SJCRH30 (cell line): ENCODE measurements at regions not wholly inside any gene's neighbourhood (a gene's known extent, or its start where the extent isn't known, plus 50 kb on each side); places are given as distances from the start of the nearest gene placed in this dataset.

Experiments
- DNase-seq, 2 experiments: peaks; one replicate each; pipeline ENCODE4 v3.0.0-alpha.2; 2015 to 2020
- H3K27ac ChIP-seq: fragments of 250-450 bp; sonication (Bioruptor Pico); 2 replicates; pipeline ENCODE4 v1.5.1; 2020; ENCODE audit warnings: mild to moderate bottlenecking, moderate library complexity
- H3K27me3 ChIP-seq: fragments of 250-450 bp; sonication (Bioruptor Pico); 2 replicates; pipeline ENCODE4 v1.5.1; 2020; ENCODE audit warnings: mild to moderate bottlenecking, moderate library complexity
- H3K36me3 ChIP-seq: fragments of 250-450 bp; sonication (Bioruptor Pico); 2 replicates; pipeline ENCODE4 v1.5.1; 2020; ENCODE audit warnings: mild to moderate bottlenecking, moderate library complexity
- H3K4me1 ChIP-seq: fragments of 250-450 bp; sonication (Bioruptor Pico); 2 replicates; pipeline ENCODE4 v1.5.1; 2020; ENCODE audit warnings: mild to moderate bottlenecking, moderate library complexity
- H3K4me3 ChIP-seq: fragments of 250-450 bp; sonication (Bioruptor Pico); 2 replicates; pipeline ENCODE4 v1.5.1; 2020; ENCODE audit warnings: mild to moderate bottlenecking, moderate library complexity
- H3K9me3 ChIP-seq: fragments of 250-450 bp; sonication (Bioruptor Pico); replicated peaks from 2 replicates; pipeline ENCODE4 v1.5.1; 2020; ENCODE audit warnings: mild to moderate bottlenecking, moderate library complexity

GRCh38 chr2:136639651-136640050 lies 125.7 kb upstream of the THSD7B start:
- Histone ChIP-seq H3K27me3 (no peaks in the 10 kb centered on the region), H3K9me3 (no peaks in the 10 kb centered on the region; the same call in 1 of the 2 replicates), H3K4me3 (no peak overlapping the region), H3K36me3 (no peaks in the 10 kb centered on the region), H3K27ac (no peak overlapping the region), H3K4me1 (no peaks in the 10 kb centered on the region)
- DNase-seq = no peak

GRCh38 chr2:136638193-136638592 lies 127.2 kb upstream of the THSD7B start:
- Histone ChIP-seq H3K36me3 (no peaks in the 10 kb centered on the region), H3K4me3 (no peak overlapping the region), H3K9me3 (no peaks in the 10 kb centered on the region; the same call in 1 of the 2 replicates), H3K4me1 (no peaks in the 10 kb centered on the region), H3K27ac (no peak overlapping the region), H3K27me3 (no peaks in the 10 kb centered on the region)
- no peak for DNase-seq

GRCh38 chr2:136637402-136637801 lies 127.9 kb upstream of the THSD7B start:
- H3K36me3 ChIP-seq = no peaks in the 10 kb centered on the region
- no peaks in the 10 kb centered on the region for H3K27me3 ChIP-seq
- H3K4me3 ChIP-seq = no peak overlapping the region
- H3K4me1 ChIP-seq = no peaks in the 10 kb centered on the region
- no peak for DNase-seq
- no peaks in the 10 kb centered on the region; the same call in 1 of the 2 replicates for H3K9me3 ChIP-seq
- no peak overlapping the region for H3K27ac ChIP-seq

- no peak overlapping the region for H3K4me3 ChIP-seq
- H3K27ac ChIP-seq = no peak overlapping the region
- no peak for DNase-seq
- no peaks in the 10 kb centered on the region for H3K36me3 ChIP-seq
- H3K4me1 ChIP-seq = no peaks in the 10 kb centered on the region
- H3K27me3 ChIP-seq = no peaks in the 10 kb centered on the region; the same call in 1 of the 2 replicates
- no peaks in the 10 kb centered on the region for H3K9me3 ChIP-seq
Measured at GRCh38 chr2:136628490-136628889, 136.9 kb upstream of the THSD7B start.

GRCh38 chr2:136613096-136613495 lies 152.2 kb upstream of the THSD7B start:
- H3K4me1 ChIP-seq = no peaks in the 10 kb centered on the region
- no peak for DNase-seq
- no peaks in the 10 kb centered on the region; the same call in 1 of the 2 replicates for H3K27me3 ChIP-seq
- H3K36me3 ChIP-seq = no peaks in the 10 kb centered on the region
- H3K9me3 ChIP-seq = no peaks in the 10 kb centered on the region
- no peak overlapping the region for H3K27ac ChIP-seq
- no peak overlapping the region for H3K4me3 ChIP-seq

GRCh38 chr2:136612079-136612478 lies 153.3 kb upstream of the THSD7B start:
- Histone ChIP-seq H3K27ac (no peak overlapping the region), H3K4me3 (no peak overlapping the region), H3K9me3 (no peaks in the 10 kb centered on the region), H3K27me3 (no peaks in the 10 kb centered on the region), H3K36me3 (no peaks in the 10 kb centered on the region), H3K4me1 (no peaks in the 10 kb centered on the region)
- DNase-seq = no peak

- H3K36me3 ChIP-seq = no peaks in the 10 kb centered on the region
- no peaks in the 10 kb centered on the region for H3K27me3 ChIP-seq
- H3K4me1 ChIP-seq = no peaks in the 10 kb centered on the region
- no peak for DNase-seq
- no peak overlapping the region for H3K4me3 ChIP-seq
- H3K27ac ChIP-seq = no peak overlapping the region
- no peaks in the 10 kb centered on the region for H3K9me3 ChIP-seq
Measured at GRCh38 chr2:136611451-136611850, 153.9 kb upstream of the THSD7B start.

- no peaks in the 10 kb centered on the region for H3K36me3 ChIP-seq
Measured at GRCh38 chr2:136582628-136583205, 182.6 kb upstream of the THSD7B start.

GRCh38 chr2:136572335-136572734 lies 193.0 kb upstream of the THSD7B start:
- DNase-seq = no peak
- H3K36me3 ChIP-seq = no peaks in the 10 kb centered on the region
- H3K27ac ChIP-seq = no peak overlapping the region
- H3K9me3 ChIP-seq = no peaks in the 10 kb centered on the region
- no peaks in the 10 kb centered on the region for H3K4me1 ChIP-seq
- H3K4me3 ChIP-seq = no peak overlapping the region
- no peaks in the 10 kb centered on the region; the same call in 1 of the 2 replicates for H3K27me3 ChIP-seq

More at GRCh38 chr2:136582628-136583205, 182.6 kb upstream of the THSD7B start:
- Histone ChIP-seq H3K9me3 (no peaks in the 10 kb centered on the region), H3K27ac (no peak overlapping the region), H3K4me1 (no peaks in the 10 kb centered on the region), H3K4me3 (no peak overlapping the region), H3K27me3 (0 out of 2 replicates have a peak, but pooled peaks cover 4% of the 10 kb centered on the region)
- DNase-seq = peak; percentile 40 to 73

GRCh38 chr2:136557203-136557602 lies 208.1 kb upstream of the THSD7B start:
- Histone ChIP-seq H3K9me3 (no peaks in the 10 kb centered on the region), H3K27ac (no peak overlapping the region), H3K27me3 (no peaks in the 10 kb centered on the region; the same call in 1 of the 2 replicates), H3K4me3 (no peak overlapping the region), H3K4me1 (no peaks in the 10 kb centered on the region), H3K36me3 (no peaks in the 10 kb centered on the region)
- no peak for DNase-seq

GRCh38 chr2:136550181-136550580 lies 215.2 kb upstream of the THSD7B start:
- Histone ChIP-seq H3K27me3 (no peaks in the 10 kb centered on the region), H3K4me3 (no peak overlapping the region), H3K9me3 (no peaks in the 10 kb centered on the region), H3K4me1 (no peaks in the 10 kb centered on the region), H3K27ac (no peak overlapping the region), H3K36me3 (no peaks in the 10 kb centered on the region)
- no peak for DNase-seq

- H3K27ac ChIP-seq = no peak overlapping the region
- H3K36me3 ChIP-seq = no peaks in the 10 kb centered on the region
- DNase-seq = no peak
- H3K4me1 ChIP-seq = no peaks in the 10 kb centered on the region
- 0 out of 2 replicates have a peak, but pooled peaks cover 1% of the 10 kb centered on the region for H3K27me3 ChIP-seq
- H3K4me3 ChIP-seq = no peak overlapping the region
- no peaks in the 10 kb centered on the region for H3K9me3 ChIP-seq
Measured at GRCh38 chr2:136539355-136539754, 226.0 kb upstream of the THSD7B start.

GRCh38 chr2:136538489-136538888 lies 226.9 kb upstream of the THSD7B start:
- no peaks in the 10 kb centered on the region for H3K9me3 ChIP-seq
- no peaks in the 10 kb centered on the region for H3K4me1 ChIP-seq
- no peak for DNase-seq
- no peaks in the 10 kb centered on the region for H3K27me3 ChIP-seq
- H3K27ac ChIP-seq = no peak overlapping the region
- no peaks in the 10 kb centered on the region for H3K36me3 ChIP-seq
- H3K4me3 ChIP-seq = no peak overlapping the region

- no peaks in the 10 kb centered on the region for H3K9me3 ChIP-seq
- no peaks in the 10 kb centered on the region for H3K27me3 ChIP-seq
- H3K4me1 ChIP-seq = no peaks in the 10 kb centered on the region
- H3K4me3 ChIP-seq = no peak overlapping the region
- no peak overlapping the region for H3K27ac ChIP-seq
- DNase-seq = no peak
- no peaks in the 10 kb centered on the region for H3K36me3 ChIP-seq
Measured at GRCh38 chr2:136534811-136535210, 230.5 kb upstream of the THSD7B start.

- Histone ChIP-seq H3K4me1 (no peaks in the 10 kb centered on the region), H3K9me3 (no peaks in the 10 kb centered on the region), H3K27ac (no peak overlapping the region), H3K36me3 (no peaks in the 10 kb centered on the region), H3K27me3 (no peaks in the 10 kb centered on the region), H3K4me3 (no peak overlapping the region)
- no peak for DNase-seq
Measured at GRCh38 chr2:136532171-136532570, 233.2 kb upstream of the THSD7B start.

- no peak overlapping the region for H3K4me3 ChIP-seq
Measured at GRCh38 chr2:136531731-136532130, 233.6 kb upstream of the THSD7B start.

More at GRCh38 chr2:136531731-136532130, 233.6 kb upstream of the THSD7B start:
- Histone ChIP-seq H3K27ac (no peak overlapping the region), H3K27me3 (no peaks in the 10 kb centered on the region), H3K4me1 (no peaks in the 10 kb centered on the region), H3K9me3 (no peaks in the 10 kb centered on the region), H3K36me3 (no peaks in the 10 kb centered on the region)
- no peak for DNase-seq
